ENCODE measurements at regions not wholly inside any gene's neighbourhood (a gene's known extent, or its start where the extent isn't known, plus 50 kb on each side); places are given as distances from the start of the nearest gene placed in this dataset.

DNA sequence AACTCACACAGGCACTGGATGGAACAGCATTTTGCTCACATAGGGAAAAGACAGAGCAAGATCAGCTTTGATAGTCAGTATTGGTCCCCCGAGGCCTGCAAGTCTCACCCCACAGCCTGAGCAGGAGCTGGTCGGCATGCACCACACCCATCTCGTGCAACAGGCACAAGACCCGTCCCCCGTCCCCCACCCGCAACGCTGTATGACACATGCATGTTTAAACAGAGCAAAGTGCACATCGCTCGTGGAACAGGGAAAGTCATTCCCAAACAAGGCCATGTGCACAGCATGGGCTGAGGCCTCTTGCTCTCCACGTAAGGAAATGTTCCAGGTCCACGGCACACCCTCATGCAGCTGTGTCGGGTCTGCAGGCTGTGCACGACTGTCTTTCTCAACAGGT is 527.2 kb downstream of the ACTR3B start:
- H3K27ac ChIP-seq (ENCODE audit: low read depth, low read length): no peak overlapping the region
- no peaks in the 10 kb centered on the region for H3K4me1 ChIP-seq (ENCODE audit: control insufficient read depth in 5 of 5, insufficient read depth in 5 of 5, low read length in 5 of 5)
- H3K27me3 ChIP-seq (ENCODE audit: control insufficient read depth in 5 of 5, insufficient read depth in 4 of 5, low read length in 5 of 5): peaks cover 0 to 3% (median 0%) of the 10 kb centered on the region in 5 donors
- no peak overlapping the region for H3K4me3 ChIP-seq (ENCODE audit: low read depth in 1 of 5, low read length in 5 of 5)
- no peaks in the 10 kb centered on the region for H3K36me3 ChIP-seq (ENCODE audit: control insufficient read depth in 5 of 5, insufficient read depth in 5 of 5, low read length in 5 of 5)
- H3K9me3 ChIP-seq (ENCODE audit: control insufficient read depth in 5 of 5, low read length in 5 of 5): no peaks in the 10 kb centered on the region
- no peak overlapping the region for H3K9ac ChIP-seq (ENCODE audit: low read length in 5 of 5)

DNA sequence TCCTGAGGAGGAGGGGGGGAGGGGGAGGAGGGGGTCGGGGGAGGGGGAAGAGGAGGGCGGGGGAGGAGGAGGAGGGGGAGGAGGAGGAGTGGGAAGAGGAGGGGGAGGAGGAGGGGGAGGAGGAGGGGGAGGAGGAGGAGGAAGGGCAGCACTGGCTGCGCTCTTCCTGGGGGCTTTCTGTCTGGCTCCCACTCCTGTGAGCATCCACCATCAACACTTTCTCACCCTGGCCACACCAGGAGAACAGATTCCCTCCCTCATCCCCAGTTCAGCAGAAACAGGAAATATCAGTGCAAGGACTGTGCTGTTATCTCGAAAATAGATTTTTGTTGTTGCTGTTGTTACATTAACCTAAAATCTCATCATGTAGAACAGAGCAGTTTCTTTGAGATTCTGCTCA is 530.5 kb downstream of the ACTR3B start:
- no peaks in the 10 kb centered on the region for H3K4me1 ChIP-seq (ENCODE audit: control insufficient read depth in 5 of 5, insufficient read depth in 5 of 5, low read length in 5 of 5)
- H3K27me3 ChIP-seq (ENCODE audit: control insufficient read depth in 5 of 5, insufficient read depth in 4 of 5, low read length in 5 of 5): peaks cover 0 to 3% (median 0%) of the 10 kb centered on the region in 5 donors
- H3K9me3 ChIP-seq (ENCODE audit: control insufficient read depth in 5 of 5, low read length in 5 of 5): no peaks in the 10 kb centered on the region
- H3K4me3 ChIP-seq (ENCODE audit: low read depth in 1 of 5, low read length in 5 of 5): no peak overlapping the region
- no peak overlapping the region for H3K9ac ChIP-seq (ENCODE audit: low read length in 5 of 5)
- no peak overlapping the region for H3K27ac ChIP-seq (ENCODE audit: low read depth, low read length)
- no peaks in the 10 kb centered on the region for H3K36me3 ChIP-seq (ENCODE audit: control insufficient read depth in 5 of 5, insufficient read depth in 5 of 5, low read length in 5 of 5)

DNA sequence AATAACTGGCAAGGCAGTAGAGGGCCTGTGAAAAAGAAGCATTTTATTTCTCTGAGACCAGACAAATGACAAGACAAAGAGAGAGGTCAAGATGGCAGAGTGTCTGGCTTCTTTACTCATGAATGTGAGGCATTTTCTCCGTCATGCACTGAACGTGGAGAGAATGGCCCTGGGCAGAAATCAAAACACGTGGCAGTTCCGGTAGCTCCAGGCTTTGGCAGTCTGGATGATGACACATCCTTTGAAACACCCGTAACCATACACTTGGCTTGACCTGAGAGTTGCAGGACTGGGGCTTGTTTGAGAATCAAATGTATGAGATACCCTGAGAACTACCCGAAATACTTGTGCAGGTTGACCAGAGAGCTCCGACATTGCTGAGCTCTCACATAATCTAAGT is 537.6 kb downstream of the ACTR3B start:
- Histone ChIP-seq H3K4me3 (ENCODE audit: low read depth in 1 of 5, low read length in 5 of 5) (no peak overlapping the region), H3K9ac (ENCODE audit: low read length in 5 of 5) (no peak overlapping the region), H3K36me3 (ENCODE audit: control insufficient read depth in 5 of 5, insufficient read depth in 5 of 5, low read length in 5 of 5) (no peaks in the 10 kb centered on the region), H3K27me3 (ENCODE audit: control insufficient read depth in 5 of 5, insufficient read depth in 4 of 5, low read length in 5 of 5) (no peaks in the 10 kb centered on the region), H3K27ac (ENCODE audit: low read depth, low read length) (no peak overlapping the region), H3K4me1 (ENCODE audit: control insufficient read depth in 5 of 5, insufficient read depth in 5 of 5, low read length in 5 of 5) (no peaks in the 10 kb centered on the region), H3K9me3 (ENCODE audit: control insufficient read depth in 5 of 5, low read length in 5 of 5) (no peaks in the 10 kb centered on the region)

DNA sequence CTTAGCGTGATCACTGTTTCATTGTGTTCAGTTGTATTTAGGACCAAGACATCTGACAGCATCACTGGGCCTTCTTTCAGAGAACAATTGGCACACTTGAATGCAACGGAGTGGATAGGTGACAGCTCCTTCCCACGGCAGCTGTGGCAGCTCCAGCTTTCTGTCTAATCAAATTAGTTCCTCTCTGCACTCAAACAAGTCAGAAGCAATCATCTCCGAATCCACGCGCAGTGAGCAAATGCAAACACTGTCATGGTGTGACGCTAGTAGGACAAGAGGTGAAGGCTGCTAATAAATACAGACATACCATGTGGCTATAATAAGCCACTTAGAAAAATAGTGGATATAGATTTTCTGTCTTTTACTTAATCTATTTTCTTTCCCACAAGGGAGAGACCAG is 542.4 kb downstream of the ACTR3B start:
- H3K4me1 ChIP-seq (ENCODE audit: control insufficient read depth in 5 of 5, insufficient read depth in 5 of 5, low read length in 5 of 5): no peaks in the 10 kb centered on the region
- H3K9ac ChIP-seq (ENCODE audit: low read length in 5 of 5): no peak overlapping the region
- H3K4me3 ChIP-seq (ENCODE audit: low read depth in 1 of 5, low read length in 5 of 5): no peak overlapping the region
- peaks cover 0 to 13% (median 7%) of the 10 kb centered on the region in 5 donors for H3K9me3 ChIP-seq (ENCODE audit: control insufficient read depth in 5 of 5, low read length in 5 of 5)
- H3K36me3 ChIP-seq (ENCODE audit: control insufficient read depth in 5 of 5, insufficient read depth in 5 of 5, low read length in 5 of 5): no peaks in the 10 kb centered on the region
- no peaks in the 10 kb centered on the region for H3K27me3 ChIP-seq (ENCODE audit: control insufficient read depth in 5 of 5, insufficient read depth in 4 of 5, low read length in 5 of 5)
- H3K27ac ChIP-seq (ENCODE audit: low read depth, low read length): no peak overlapping the region

DNA sequence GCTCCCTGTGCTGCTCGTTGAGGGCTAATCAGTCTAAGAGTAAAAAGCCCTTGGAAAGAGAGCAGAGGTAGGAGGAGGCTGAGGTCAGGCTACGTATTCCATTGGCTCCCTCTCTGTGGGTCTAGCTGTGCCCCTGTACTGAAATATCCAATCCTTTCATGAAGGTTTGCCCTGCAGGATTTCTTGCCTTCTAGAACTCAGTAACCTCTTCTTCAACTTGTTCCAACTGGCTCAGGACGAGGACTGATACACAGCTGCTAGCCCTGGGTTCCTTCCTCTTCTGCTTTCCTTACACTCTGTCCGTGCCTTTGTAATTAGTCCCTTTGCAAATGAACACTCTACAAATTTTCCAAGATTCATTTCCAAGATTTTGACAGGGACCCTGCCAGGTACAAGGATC is 560.5 kb downstream of the ACTR3B start:
- Histone ChIP-seq H3K27ac (ENCODE audit: low read depth, low read length) (no peak overlapping the region), H3K4me3 (ENCODE audit: low read depth in 1 of 5, low read length in 5 of 5) (no peak overlapping the region), H3K4me1 (ENCODE audit: control insufficient read depth in 5 of 5, insufficient read depth in 5 of 5, low read length in 5 of 5) (peaks cover 0 to 3% (median 0%) of the 10 kb centered on the region in 5 donors), H3K27me3 (ENCODE audit: control insufficient read depth in 5 of 5, insufficient read depth in 4 of 5, low read length in 5 of 5) (no peaks in the 10 kb centered on the region), H3K9ac (ENCODE audit: low read length in 5 of 5) (no peak overlapping the region), H3K9me3 (ENCODE audit: control insufficient read depth in 5 of 5, low read length in 5 of 5) (peaks cover 0 to 2% (median 0%) of the 10 kb centered on the region in 5 donors), H3K36me3 (ENCODE audit: control insufficient read depth in 5 of 5, insufficient read depth in 5 of 5, low read length in 5 of 5) (no peaks in the 10 kb centered on the region)

DNA sequence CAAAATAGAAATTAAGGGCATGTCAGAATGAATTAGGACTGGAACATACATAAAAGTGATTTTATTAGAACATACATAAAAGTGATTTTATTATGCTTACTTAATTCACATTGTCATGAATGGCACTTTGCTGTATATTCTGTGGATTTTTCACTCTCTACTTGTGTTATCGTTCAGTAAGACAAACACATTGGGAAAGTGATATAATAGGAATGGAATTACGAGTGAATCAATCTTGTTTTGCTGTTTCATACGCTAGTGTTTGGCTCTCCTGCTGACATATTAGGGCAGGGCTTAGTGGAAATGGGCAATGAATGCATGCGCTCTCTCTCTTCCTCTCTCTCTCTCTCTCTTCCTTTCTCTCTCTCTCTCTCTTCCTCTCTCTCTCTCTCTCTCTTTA is 561.1 kb downstream of the ACTR3B start:
- Histone ChIP-seq H3K27me3 (ENCODE audit: control insufficient read depth in 5 of 5, insufficient read depth in 4 of 5, low read length in 5 of 5) (no peaks in the 10 kb centered on the region), H3K4me3 (ENCODE audit: low read depth in 1 of 5, low read length in 5 of 5) (no peak overlapping the region), H3K9ac (ENCODE audit: low read length in 5 of 5) (no peak overlapping the region), H3K27ac (ENCODE audit: low read depth, low read length) (no peak overlapping the region), H3K36me3 (ENCODE audit: control insufficient read depth in 5 of 5, insufficient read depth in 5 of 5, low read length in 5 of 5) (no peaks in the 10 kb centered on the region), H3K9me3 (ENCODE audit: control insufficient read depth in 5 of 5, low read length in 5 of 5) (peaks cover 0 to 2% (median 0%) of the 10 kb centered on the region in 5 donors), H3K4me1 (ENCODE audit: control insufficient read depth in 5 of 5, insufficient read depth in 5 of 5, low read length in 5 of 5) (peaks cover 0 to 3% (median 0%) of the 10 kb centered on the region in 5 donors)

DNA sequence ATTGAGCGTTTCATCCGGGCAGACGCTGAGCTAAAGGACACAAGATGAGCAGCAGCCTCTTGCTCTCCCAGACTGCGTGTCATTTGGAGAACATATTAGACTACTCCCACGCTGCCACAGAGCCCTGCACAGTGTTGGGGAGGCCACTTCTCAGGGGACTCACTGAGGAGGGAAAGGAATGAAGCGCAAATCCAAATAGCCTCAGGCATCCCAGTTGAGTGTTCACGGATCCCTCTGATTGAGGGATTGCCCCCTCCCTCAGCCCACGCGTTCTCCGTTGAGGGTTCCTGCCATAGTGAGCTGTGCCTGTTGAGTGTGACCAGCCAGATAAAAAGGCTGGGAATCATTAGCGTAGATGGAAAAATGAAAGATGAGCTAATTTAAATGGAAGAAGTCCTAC is 563.4 kb downstream of the ACTR3B start:
- no peak overlapping the region for H3K4me3 ChIP-seq (ENCODE audit: low read depth in 1 of 5, low read length in 5 of 5)
- peaks cover 0 to 4% (median 0%) of the 10 kb centered on the region in 5 donors for H3K9me3 ChIP-seq (ENCODE audit: control insufficient read depth in 5 of 5, low read length in 5 of 5)
- peaks cover 0 to 3% (median 0%) of the 10 kb centered on the region in 5 donors for H3K4me1 ChIP-seq (ENCODE audit: control insufficient read depth in 5 of 5, insufficient read depth in 5 of 5, low read length in 5 of 5)
- H3K36me3 ChIP-seq (ENCODE audit: control insufficient read depth in 5 of 5, insufficient read depth in 5 of 5, low read length in 5 of 5): no peaks in the 10 kb centered on the region
- H3K27me3 ChIP-seq (ENCODE audit: control insufficient read depth in 5 of 5, insufficient read depth in 4 of 5, low read length in 5 of 5): no peaks in the 10 kb centered on the region
- no peak overlapping the region for H3K27ac ChIP-seq (ENCODE audit: low read depth, low read length)
- no peak overlapping the region for H3K9ac ChIP-seq (ENCODE audit: low read length in 5 of 5)

DNA sequence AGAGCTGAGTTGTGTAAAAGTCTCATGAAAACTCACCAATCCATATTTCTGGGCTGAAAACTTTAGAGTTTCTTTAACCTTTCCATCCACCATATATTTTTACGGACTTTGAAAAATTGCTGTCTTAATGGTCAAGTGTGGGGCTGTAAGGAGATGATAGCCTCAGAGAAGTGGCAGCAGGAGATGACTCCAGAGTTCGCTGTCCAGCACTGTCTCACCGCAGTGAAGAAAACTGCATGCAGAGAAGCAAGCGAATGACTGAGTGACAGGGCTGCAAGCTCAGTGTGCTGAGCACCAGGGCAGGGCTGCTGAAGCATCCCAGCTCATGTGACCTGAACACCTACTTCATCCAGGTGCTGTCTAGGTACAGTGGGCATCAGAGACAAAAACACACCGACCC is 564.5 kb downstream of the ACTR3B start:
- Histone ChIP-seq H3K4me1 (ENCODE audit: control insufficient read depth in 5 of 5, insufficient read depth in 5 of 5, low read length in 5 of 5) (peaks cover 0 to 3% (median 0%) of the 10 kb centered on the region in 5 donors), H3K9ac (ENCODE audit: low read length in 5 of 5) (no peak overlapping the region), H3K27me3 (ENCODE audit: control insufficient read depth in 5 of 5, insufficient read depth in 4 of 5, low read length in 5 of 5) (no peaks in the 10 kb centered on the region), H3K9me3 (ENCODE audit: control insufficient read depth in 5 of 5, low read length in 5 of 5) (peaks cover 0 to 4% (median 0%) of the 10 kb centered on the region in 5 donors), H3K27ac (ENCODE audit: low read depth, low read length) (no peak overlapping the region), H3K36me3 (ENCODE audit: control insufficient read depth in 5 of 5, insufficient read depth in 5 of 5, low read length in 5 of 5) (no peaks in the 10 kb centered on the region), H3K4me3 (ENCODE audit: low read depth in 1 of 5, low read length in 5 of 5) (no peak overlapping the region)

DNA sequence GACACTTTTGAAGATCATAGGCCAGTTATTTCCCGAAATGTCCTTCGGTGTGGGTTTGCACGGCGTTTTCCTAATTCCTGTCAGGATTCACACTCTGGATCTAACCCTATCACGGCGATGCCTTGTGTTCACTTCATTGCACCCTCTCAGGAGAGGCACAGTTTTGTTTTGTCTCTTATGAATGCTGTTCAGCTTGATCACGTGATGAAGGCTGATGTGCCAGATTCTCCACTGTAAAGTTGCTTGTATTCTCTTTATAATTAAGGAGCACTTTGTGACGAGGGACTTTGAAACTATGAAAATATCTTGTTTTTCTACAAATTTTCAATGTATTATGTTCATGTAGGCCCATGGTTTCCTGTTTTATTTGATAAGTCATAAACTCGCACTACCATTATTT is 568.1 kb downstream of the ACTR3B start:
- peaks cover 0 to 7% (median 3%) of the 10 kb centered on the region in 5 donors for H3K9me3 ChIP-seq (ENCODE audit: control insufficient read depth in 5 of 5, low read length in 5 of 5)
- no peaks in the 10 kb centered on the region for H3K4me1 ChIP-seq (ENCODE audit: control insufficient read depth in 5 of 5, insufficient read depth in 5 of 5, low read length in 5 of 5)
- no peak overlapping the region for H3K9ac ChIP-seq (ENCODE audit: low read length in 5 of 5)
- H3K27ac ChIP-seq (ENCODE audit: low read depth, low read length): no peak overlapping the region
- H3K36me3 ChIP-seq (ENCODE audit: control insufficient read depth in 5 of 5, insufficient read depth in 5 of 5, low read length in 5 of 5): no peaks in the 10 kb centered on the region
- H3K27me3 ChIP-seq (ENCODE audit: control insufficient read depth in 5 of 5, insufficient read depth in 4 of 5, low read length in 5 of 5): no peaks in the 10 kb centered on the region
- H3K4me3 ChIP-seq (ENCODE audit: low read depth in 1 of 5, low read length in 5 of 5): no peak overlapping the region

DNA sequence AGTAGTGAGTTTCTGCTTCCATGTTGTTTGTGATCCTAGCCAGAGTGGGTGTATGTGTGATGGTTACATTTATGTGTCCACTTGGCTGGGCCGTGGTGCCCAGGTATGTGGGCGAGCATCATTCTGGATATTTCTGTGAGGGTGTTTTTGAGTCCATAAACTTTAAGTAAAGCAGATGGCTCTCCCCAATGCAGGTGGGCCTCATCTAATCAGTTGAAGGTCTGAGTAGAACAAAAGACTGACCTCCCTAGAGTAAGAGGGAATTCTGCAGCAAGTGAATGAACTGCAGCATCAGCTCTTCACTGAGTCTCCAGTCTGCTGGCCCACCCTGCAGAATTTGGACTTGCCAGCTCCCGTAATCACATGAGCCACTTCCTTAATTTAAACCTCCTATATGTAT is 571.9 kb downstream of the ACTR3B start:
- Histone ChIP-seq H3K9ac (ENCODE audit: low read length in 5 of 5) (no peak overlapping the region), H3K36me3 (ENCODE audit: control insufficient read depth in 5 of 5, insufficient read depth in 5 of 5, low read length in 5 of 5) (no peaks in the 10 kb centered on the region), H3K27ac (ENCODE audit: low read depth, low read length) (no peak overlapping the region), H3K4me1 (ENCODE audit: control insufficient read depth in 5 of 5, insufficient read depth in 5 of 5, low read length in 5 of 5) (no peaks in the 10 kb centered on the region), H3K9me3 (ENCODE audit: control insufficient read depth in 5 of 5, low read length in 5 of 5) (peaks cover 0 to 4% (median 3%) of the 10 kb centered on the region in 5 donors), H3K27me3 (ENCODE audit: control insufficient read depth in 5 of 5, insufficient read depth in 4 of 5, low read length in 5 of 5) (peaks cover 0 to 4% (median 0%) of the 10 kb centered on the region in 5 donors), H3K4me3 (ENCODE audit: low read depth in 1 of 5, low read length in 5 of 5) (no peak overlapping the region)

DNA sequence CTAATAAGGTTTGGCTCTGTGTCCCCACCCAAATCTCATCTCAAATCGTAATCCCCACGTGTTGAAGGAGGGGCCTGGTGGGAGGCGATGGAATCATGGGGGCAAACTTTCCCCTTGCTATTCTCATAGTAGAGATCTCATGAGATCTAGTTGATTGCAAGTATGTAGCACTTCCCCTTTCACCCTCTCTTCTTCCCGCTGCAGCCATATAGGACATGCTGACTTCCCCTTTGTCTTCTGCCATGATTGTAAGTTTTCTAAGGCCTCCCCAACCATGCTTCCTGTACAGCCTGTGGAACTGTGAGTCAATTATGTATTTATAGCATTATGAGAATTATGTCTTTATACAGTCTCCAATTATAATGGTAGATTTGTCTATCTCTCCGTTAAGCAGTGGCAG is 594.5 kb downstream of the ACTR3B start:
- Histone ChIP-seq H3K27me3 (ENCODE audit: control insufficient read depth in 5 of 5, insufficient read depth in 4 of 5, low read length in 5 of 5) (no peaks in the 10 kb centered on the region), H3K9ac (ENCODE audit: low read length in 5 of 5) (no peak overlapping the region), H3K27ac (ENCODE audit: low read depth, low read length) (no peak overlapping the region), H3K36me3 (ENCODE audit: control insufficient read depth in 5 of 5, insufficient read depth in 5 of 5, low read length in 5 of 5) (no peaks in the 10 kb centered on the region), H3K9me3 (ENCODE audit: control insufficient read depth in 5 of 5, low read length in 5 of 5) (no peaks in the 10 kb centered on the region), H3K4me1 (ENCODE audit: control insufficient read depth in 5 of 5, insufficient read depth in 5 of 5, low read length in 5 of 5) (no peaks in the 10 kb centered on the region), H3K4me3 (ENCODE audit: low read depth in 1 of 5, low read length in 5 of 5) (no peak overlapping the region)
